VCaP (cell line): ENCODE measurements at regions not wholly inside any gene's neighbourhood (a gene's known extent, or its start where the extent isn't known, plus 50 kb on each side); places are given as distances from the start of the nearest gene placed in this dataset.

Experiments
- H3K27ac ChIP-seq: fragments of 450-650 bp; 2 replicates; pipeline ENCODE4 v1.5.1; 2017
- TF ChIP-seq, protein P1 (sequence below): fragments of 450-650 bp; conservative IDR thresholded peaks from 2 replicates; pipeline ENCODE4 v1.5.1; 2017; ENCODE audit warnings: mild to moderate bottlenecking, moderate library complexity

DNA sequence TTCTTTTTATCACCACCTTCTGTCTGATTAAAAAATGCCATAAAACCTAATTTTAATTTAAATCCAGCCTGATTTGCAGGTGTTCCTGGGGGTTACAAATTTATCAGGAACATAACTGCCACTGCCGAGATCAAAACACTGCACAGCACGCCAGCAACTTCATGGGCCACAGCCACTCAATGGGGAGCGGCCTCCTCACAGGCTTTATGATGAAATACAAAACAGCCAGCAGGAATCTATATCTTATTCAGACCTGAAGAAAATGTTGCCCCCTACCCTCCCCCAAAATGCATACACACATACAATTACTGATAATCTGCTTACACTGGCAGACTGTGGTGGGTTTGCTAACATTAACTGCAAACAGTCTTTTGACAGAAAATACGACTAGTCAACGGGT is 151.7 kb upstream of the POU5F2 start:
- H3K27ac ChIP-seq: no peak overlapping the region
- TF ChIP-seq, protein P1, sequence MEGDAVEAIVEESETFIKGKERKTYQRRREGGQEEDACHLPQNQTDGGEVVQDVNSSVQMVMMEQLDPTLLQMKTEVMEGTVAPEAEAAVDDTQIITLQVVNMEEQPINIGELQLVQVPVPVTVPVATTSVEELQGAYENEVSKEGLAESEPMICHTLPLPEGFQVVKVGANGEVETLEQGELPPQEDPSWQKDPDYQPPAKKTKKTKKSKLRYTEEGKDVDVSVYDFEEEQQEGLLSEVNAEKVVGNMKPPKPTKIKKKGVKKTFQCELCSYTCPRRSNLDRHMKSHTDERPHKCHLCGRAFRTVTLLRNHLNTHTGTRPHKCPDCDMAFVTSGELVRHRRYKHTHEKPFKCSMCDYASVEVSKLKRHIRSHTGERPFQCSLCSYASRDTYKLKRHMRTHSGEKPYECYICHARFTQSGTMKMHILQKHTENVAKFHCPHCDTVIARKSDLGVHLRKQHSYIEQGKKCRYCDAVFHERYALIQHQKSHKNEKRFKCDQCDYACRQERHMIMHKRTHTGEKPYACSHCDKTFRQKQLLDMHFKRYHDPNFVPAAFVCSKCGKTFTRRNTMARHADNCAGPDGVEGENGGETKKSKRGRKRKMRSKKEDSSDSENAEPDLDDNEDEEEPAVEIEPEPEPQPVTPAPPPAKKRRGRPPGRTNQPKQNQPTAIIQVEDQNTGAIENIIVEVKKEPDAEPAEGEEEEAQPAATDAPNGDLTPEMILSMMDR: no peak

DNA sequence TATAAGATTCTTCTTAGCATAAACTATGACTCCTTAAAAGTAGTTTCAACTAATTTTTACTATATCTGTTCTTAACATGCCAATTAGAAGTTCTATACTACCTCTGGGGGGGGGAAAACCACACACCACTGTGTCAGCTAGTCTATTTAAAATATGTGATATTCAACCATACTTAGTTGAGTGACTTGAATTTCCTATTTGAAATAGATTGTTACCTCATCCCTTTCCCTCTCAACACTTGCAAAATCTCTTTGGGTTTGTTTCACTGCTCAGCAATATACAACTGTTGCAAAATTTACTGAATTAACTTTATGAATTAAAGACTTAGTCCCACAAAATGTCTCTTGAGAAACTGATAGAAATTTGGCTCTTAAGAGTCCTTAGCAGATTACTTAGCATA is 151.1 kb upstream of the POU5F2 start:
- H3K27ac ChIP-seq: no peak overlapping the region
- TF ChIP-seq, protein P1: no peak

DNA sequence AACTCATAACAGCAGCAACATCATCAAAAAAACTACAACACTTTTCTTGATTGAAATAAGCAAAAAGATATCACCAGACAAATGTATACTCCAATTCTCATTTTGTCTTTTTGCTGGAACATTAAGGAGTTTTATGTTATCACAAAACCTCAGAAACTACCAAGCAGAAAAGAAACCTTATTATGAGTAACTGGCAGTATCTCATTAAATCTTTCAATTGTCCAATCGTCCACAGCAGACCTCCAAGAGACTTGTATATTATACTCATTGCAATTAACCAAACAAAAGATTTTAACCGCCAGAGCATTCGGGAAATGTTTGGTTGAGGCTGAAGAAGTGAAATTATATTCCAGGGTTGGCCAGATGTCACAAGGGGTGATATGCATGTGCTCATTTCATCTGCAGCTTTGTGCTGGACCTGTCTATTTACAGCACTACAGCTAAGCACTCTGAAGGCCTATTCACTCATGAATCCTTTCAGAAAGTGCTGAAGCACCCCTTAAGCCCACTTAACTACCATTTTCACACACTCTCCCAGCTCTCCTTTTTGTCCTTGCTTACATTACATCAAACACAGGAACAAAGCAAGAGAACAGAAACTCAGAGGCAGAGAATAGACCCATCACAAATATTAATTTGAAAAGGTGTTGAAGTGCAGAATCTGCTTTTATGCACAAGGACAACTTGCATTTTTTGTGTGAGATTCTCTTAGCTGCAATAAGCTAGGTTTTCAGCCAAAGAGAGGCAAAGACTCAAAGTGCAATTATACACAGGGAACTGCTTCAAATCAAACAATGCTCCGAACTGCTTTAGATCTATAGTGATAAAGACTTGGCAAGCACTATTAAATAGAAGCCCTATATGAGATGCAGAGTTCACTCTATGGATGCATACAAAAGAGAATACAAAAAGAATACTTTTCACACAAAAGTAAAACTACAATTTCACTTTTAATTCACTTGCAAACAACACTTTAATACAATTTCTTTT is 150.4 kb upstream of the POU5F2 start:
- no peak overlapping the region for H3K27ac ChIP-seq
- TF ChIP-seq, protein P1: no peak

DNA sequence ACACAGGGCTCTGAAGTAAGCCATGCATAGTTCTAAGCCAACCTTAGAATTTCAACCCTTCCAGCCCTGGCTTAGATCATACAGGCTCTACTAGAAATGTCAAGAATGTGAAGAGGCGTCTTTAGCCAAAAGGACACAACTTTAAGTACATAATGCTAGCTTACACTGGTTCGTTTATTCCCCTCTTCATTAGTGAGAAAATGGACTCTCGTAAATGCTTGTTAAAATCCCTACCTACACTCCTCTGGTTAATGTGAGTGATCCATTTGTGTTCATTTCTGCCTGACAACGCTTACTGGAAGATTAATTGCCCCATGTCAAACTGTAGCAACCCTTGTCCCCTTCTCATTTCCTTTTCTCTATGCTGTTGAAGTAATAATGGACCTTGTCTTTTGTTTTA is 149.3 kb upstream of the POU5F2 start:
- H3K27ac ChIP-seq: no peak overlapping the region
- TF ChIP-seq, protein P1: no peak

DNA sequence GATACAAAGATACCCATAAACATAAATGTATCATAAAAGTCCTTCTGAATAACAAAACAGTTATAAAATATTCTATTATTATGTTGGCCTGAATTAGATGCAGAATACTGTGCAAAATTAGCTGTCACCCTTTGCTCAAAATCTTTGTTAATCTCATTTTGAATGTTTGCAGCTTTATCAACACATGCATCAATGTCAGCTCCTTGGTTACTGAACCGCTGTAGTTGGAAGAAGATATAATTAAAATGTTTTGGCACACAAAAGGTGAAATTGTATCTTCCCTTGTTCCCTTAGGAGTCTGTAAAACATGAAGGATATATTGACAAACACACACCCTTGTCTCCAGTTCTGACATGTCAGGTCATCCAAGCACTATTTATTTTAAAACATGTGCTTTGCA is 146.3 kb upstream of the POU5F2 start:
- TF ChIP-seq, protein P1: no peak
- no peak overlapping the region for H3K27ac ChIP-seq

DNA sequence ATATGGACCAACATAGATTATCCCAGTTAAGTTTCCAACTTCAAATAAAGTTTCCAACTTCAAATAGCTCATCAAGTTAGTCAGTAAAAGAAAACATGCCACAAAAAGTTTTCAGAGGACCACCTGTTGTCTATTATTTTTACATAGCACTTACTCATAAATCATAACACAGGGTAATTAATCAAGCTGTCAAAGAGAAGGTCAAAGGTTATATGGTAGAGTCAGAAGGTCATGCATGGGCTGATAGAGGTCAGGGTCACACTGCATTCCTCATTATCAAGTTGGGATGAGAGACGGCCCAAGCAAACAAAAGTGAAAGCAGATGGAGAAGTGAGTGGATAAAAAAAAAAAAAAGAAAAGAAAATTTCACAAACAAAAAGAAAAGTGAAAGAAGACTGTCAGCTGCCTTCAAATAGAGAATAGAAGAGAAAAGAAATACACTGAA is 145.5 kb upstream of the POU5F2 start:
- TF ChIP-seq, protein P1: no peak
- H3K27ac ChIP-seq: no peak overlapping the region

DNA sequence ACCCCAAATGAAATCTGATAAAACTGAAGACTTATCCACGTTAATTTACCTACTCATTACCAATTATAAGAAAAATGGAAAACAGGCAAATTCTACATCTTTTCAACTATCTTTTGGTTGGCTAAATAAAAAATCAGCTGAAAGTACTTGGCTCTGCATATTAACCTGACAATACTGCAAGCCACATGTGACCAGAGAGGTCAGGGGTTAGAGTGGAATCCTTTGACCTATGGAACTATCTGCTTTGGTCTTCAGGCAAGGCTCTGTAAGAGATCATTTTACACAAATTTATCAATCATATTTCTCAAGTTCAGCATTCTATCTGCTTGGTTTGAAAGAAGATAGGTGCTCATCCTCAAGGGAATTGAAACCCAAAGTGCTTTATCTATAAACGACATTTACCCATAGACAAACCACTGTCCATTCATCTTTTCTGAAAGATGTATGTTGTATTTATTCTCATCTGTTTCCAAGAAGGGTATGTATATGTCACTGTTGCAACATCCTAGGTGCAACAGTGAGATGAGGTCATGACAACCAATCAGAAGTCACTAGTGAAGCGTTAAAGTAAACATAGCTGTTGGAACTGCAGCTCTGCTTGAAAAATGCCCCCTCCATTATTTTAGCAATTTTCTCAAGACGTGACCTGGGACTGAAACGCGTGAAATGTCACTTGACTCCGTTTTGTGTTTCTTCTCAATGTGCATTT is 144.9 kb upstream of the POU5F2 start:
- no peak overlapping the region for H3K27ac ChIP-seq

More for the DNA sequence above, 144.9 kb upstream of the POU5F2 start:
- TF ChIP-seq, protein P1: no peak
